Small intestine (tissue), 7 donors: ENCODE measurements at regions not wholly inside any gene's neighbourhood (a gene's known extent, or its start where the extent isn't known, plus 50 kb on each side); places are given as distances from the start of the nearest gene placed in this dataset.
"Not testable (repeated sequence)": the region's sequence is repeated elsewhere in the genome, so short reads cannot be mapped to it uniquely, and the experiment has no call there.

Experiments used
- DNase-seq, 2 donors: peaks; one replicate each; pipeline versions ENCODE4 v3.0.0 to v3.0.0-alpha.2; 2013
- FAIRE-seq: peaks from 2 replicates; lab custom pipeline; 2012; peaks lifted over from hg19 to GRCh38; lab: Jason Lieb, UNC
- H3K27ac ChIP-seq, 3 donors: one replicate each; pipeline ENCODE4 v1.5.1; 2013; ENCODE audit warnings: low read length in 2 of 3, mild to moderate bottlenecking in 2 of 3, control low read depth in 1 of 3, inconsistent platforms in 1 of 3, low read depth in 1 of 3, moderate library complexity in 1 of 3
- H3K27me3 ChIP-seq, 3 donors: one replicate each; pipeline ENCODE4 v1.6.1; 2013; ENCODE audit warnings: low read length in 3 of 3, inconsistent platforms in 1 of 3; ENCODE audit not compliant: control insufficient read depth in 3 of 3, insufficient read depth in 3 of 3
- H3K36me3 ChIP-seq, 3 donors: one replicate each; pipeline ENCODE4 v1.6.1; 2013; ENCODE audit warnings: low read length in 3 of 3, inconsistent platforms in 1 of 3, low read depth in 1 of 3, mild to moderate bottlenecking in 1 of 3, moderate library complexity in 1 of 3; ENCODE audit not compliant: control insufficient read depth in 3 of 3, insufficient read depth in 2 of 3
- H3K4me1 ChIP-seq, 3 donors: one replicate each; pipeline ENCODE4 v1.6.1; 2013; ENCODE audit warnings: low read length in 2 of 3, inconsistent platforms in 1 of 3, low read depth in 1 of 3, mild to moderate bottlenecking in 1 of 3, moderate library complexity in 1 of 3; ENCODE audit not compliant: control insufficient read depth in 3 of 3, insufficient read depth in 2 of 3
- H3K4me3 ChIP-seq, 3 donors: one replicate each; pipeline ENCODE4 v1.5.1; 2013; ENCODE audit warnings: low read length in 3 of 3, control low read depth in 1 of 3, inconsistent platforms in 1 of 3, low read depth in 1 of 3, mild to moderate bottlenecking in 1 of 3, moderate library complexity in 1 of 3
- H3K9me3 ChIP-seq, 2 donors: one replicate each; pipeline ENCODE4 v1.6.1; 2013; ENCODE audit warnings: low read depth in 1 of 2, low read length in 1 of 2; ENCODE audit not compliant: control insufficient read depth in 2 of 2, insufficient read depth in 1 of 2
- WGBS, 3 donors: extraction: QIAGEN DNeasy Blood & Tissue Kit; methylation state at CpG; one replicate each; pipeline ENCODE4 v1.1.7; 2013; 5-methylcytosine and 5-hydroxymethylcytosine counted together
- donor health status: healthy with polysubstance abuse.
- donor health status: control.
- donor health status: control.
- donor health status: Bipolar disorder and iron deficiency.
- donor health status: healthy.

DNA sequence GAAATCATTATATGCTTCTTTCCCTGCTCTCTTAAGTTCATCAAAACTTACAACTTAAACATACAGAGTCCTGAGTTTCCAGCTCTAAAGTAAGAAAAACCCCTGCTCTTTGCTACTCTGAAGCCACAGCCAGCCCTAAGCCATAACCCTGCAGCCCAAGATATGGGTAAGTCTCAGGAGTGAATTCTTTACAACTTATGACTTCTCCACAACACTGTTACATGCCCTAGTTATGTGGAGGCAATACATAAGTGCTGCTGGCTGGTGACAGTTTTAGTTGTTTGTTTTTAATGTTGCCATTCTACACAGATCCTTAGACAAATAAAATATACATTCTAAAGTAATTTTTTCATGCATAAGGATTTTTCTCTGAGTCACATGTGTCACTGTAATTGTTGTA, 100.2 kb downstream of the FBXO8 start:
- no peaks in the 10 kb centered on the region for H3K27me3 ChIP-seq
- FAIRE-seq (no peak), DNase-seq (no peak)
- H3K4me1 ChIP-seq = no peaks in the 10 kb centered on the region
- no peak overlapping the region for H3K27ac ChIP-seq
- H3K36me3 ChIP-seq = no peaks in the 10 kb centered on the region
- H3K9me3 ChIP-seq = no peaks in the 10 kb centered on the region
- H3K4me3 ChIP-seq = no peak overlapping the region

DNA sequence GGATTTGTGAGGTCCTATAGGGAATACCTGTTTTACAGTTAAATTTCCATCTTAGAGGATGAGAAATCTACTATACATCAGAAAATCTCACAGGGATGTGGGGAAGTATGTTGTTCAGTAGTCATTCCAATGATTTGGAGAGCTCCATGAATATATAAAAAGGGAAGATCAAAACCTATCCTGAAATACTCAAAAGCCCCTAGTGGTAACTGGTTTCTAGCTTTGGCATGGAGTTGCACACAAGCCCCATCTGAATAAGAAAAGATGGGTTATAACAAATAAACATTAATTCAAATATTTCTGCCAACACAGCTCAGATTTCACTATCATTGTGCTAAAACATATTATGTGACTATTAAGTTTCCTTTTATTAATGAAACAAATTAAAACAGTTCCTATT, 101.6 kb downstream of the FBXO8 start:
- DNase-seq (no peak), FAIRE-seq (no peak)
- no peaks in the 10 kb centered on the region for H3K36me3 ChIP-seq
- H3K4me3 ChIP-seq = no peak overlapping the region
- no peaks in the 10 kb centered on the region for H3K4me1 ChIP-seq
- H3K27ac ChIP-seq = no peak overlapping the region
- no peaks in the 10 kb centered on the region for H3K9me3 ChIP-seq
- H3K27me3 ChIP-seq = no peaks in the 10 kb centered on the region

DNA sequence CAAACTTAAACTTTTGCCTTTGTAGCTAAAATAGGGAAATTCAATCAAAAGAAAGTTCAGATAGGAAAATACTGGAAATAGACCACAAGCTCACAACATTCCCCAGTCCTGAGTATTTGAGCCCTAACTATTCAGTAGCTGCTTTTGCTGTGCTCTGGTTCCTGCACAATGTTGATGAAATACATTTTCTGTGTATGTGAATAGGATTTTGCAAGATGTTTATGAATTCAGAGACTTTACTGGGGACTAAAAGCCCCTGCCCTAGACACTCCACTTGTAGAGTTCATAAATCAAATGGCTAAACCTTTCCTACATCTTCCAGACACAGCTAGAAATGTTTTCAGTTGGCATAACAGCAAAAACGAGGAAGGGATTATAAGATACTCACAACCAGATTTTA, 105.9 kb downstream of the FBXO8 start:
- DNase-seq (no peak), FAIRE-seq (no peak)
- Histone ChIP-seq H3K9me3 (no peaks in the 10 kb centered on the region), H3K27ac (no peak overlapping the region), H3K27me3 (no peaks in the 10 kb centered on the region), H3K4me1 (no peaks in the 10 kb centered on the region), H3K4me3 (no peak overlapping the region), H3K36me3 (no peaks in the 10 kb centered on the region)
- 21 to 32% (median 32%) methylated on average over 1 of the region's 1 CpG for WGBS, 3 donors

DNA sequence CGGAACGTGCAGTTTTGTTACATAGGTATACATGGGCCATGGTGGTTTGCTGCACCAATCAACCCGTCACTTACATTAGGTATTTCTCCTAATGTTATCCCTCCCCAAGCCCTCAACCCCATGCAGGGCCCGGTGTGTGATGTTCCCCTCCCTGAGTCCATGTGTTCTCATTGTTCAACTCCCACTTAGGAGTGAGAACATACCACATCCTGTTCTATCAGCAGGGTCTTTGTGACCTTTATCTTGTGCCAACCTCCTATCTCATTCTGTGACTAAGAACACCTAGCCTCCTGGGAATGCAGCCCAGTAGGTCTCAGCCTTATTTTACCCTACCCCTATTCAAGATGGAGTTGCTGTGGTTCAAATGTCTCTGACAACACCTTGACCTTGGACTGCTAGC, 107.6 kb downstream of the FBXO8 start:
- not testable (repeated sequence) for DNase-seq, H3K27ac ChIP-seq, H3K4me3 ChIP-seq, H3K36me3 ChIP-seq, H3K27me3 ChIP-seq, H3K9me3 ChIP-seq, H3K4me1 ChIP-seq, FAIRE-seq
- WGBS, 3 donors = 91 to 93% (median 92%) methylated on average over 4 of the region's 4 CpGs

DNA sequence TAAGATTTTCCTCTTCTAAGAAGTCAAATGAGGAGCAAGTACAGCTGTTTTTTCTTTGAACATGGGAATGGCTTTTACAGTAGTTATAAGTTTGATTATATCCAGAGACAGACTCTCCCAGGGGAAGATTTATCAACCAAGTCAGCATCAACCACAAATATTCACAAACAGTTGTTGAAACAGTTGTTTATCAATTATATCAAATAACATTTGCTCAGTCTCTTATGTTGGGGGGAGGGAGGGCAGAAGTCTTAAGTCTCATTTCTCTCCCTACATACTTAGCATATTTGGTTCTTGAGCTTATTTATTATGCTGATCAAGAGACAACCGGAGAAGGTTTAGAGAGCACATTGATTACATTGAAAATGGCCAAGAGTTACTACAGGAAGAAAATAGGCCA, 110.1 kb downstream of the FBXO8 start:
- Histone ChIP-seq H3K27ac (no peak overlapping the region), H3K36me3 (no peaks in the 10 kb centered on the region), H3K4me3 (no peak overlapping the region), H3K4me1 (no peaks in the 10 kb centered on the region), H3K27me3 (no peaks in the 10 kb centered on the region), H3K9me3 (no peaks in the 10 kb centered on the region)
- FAIRE-seq (no peak), DNase-seq (no peak)
- WGBS, 3 donors = 58 to 95% (median 76%) methylated on average over 1 of the region's 1 CpG

DNA sequence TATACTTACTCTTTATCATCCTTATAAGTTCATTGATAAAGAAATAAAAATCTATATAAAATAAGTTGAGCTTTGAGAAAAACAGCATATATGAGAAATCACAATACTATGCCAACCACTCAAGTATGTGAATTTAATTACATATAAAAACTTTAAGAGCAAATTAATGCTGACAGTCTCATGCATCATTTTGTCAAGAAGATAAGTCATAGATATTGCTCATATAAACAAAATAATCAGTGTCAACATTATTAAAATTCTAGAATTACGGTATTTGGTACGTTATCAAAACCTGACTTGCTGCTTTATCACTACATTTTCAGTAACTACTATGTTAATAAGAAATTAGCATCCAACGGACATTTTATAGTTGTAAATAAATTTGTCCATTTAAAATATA, 111.2 kb downstream of the FBXO8 start:
- H3K27ac ChIP-seq = no peak overlapping the region
- no peaks in the 10 kb centered on the region for H3K36me3 ChIP-seq
- no peaks in the 10 kb centered on the region for H3K9me3 ChIP-seq
- DNase-seq (no peak), FAIRE-seq (no peak)
- H3K4me3 ChIP-seq = no peak overlapping the region
- 56 to 68% (median 62%) methylated on average over 3 of the region's 3 CpGs for WGBS, 3 donors
- no peaks in the 10 kb centered on the region for H3K4me1 ChIP-seq
- no peaks in the 10 kb centered on the region for H3K27me3 ChIP-seq

DNA sequence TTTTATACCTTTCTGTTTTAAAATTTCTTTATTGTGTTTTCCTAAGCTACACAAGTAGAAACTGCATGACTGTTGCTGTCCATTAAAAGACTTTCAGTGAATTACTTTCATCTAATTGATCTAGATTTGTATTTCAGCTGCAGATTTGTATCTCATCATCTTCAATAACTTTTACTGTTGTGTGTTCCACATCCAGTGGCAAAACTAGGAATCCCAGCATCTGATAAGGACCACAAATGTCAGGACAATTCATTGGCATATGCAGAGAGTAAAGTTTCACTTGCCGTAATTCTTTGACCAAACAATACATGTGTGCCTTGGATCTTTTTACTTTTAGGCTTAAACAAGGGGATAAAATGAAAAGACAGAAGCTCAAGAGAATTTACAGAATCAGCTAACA, 112.6 kb downstream of the FBXO8 start:
- Histone ChIP-seq H3K27me3 (no peaks in the 10 kb centered on the region), H3K4me1 (no peaks in the 10 kb centered on the region), H3K4me3 (no peak overlapping the region), H3K36me3 (no peaks in the 10 kb centered on the region), H3K27ac (no peak overlapping the region), H3K9me3 (no peaks in the 10 kb centered on the region)
- FAIRE-seq = no peak
- 65 to 86% (median 74%) methylated on average over 1 of the region's 1 CpG for WGBS, 3 donors
- no peak for DNase-seq

DNA sequence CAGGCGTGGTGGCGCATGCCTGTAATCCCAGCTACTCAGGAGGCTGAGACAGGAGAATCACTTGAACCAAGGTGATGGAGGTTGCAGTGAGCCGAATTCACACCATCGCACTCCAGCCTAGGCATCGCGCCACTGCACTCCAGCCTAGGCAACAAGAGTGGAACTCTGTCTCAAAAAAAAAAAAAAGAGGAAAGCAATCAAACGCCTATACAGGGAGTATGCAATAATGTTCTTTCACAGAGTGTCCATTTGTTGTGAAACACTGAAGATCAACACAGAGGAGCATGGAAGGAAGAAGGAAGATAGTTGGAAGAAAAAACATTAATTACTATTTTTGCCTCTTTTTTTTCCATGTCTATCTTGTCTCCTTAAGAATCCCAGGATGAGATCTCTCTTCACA, 113.4 kb downstream of the FBXO8 start:
- 93 to 95% (median 95%) methylated on average over 7 of the region's 7 CpGs for WGBS, 3 donors
- H3K27ac ChIP-seq = no peak overlapping the region
- H3K4me3 ChIP-seq = no peak overlapping the region
- no peaks in the 10 kb centered on the region for H3K9me3 ChIP-seq
- no peaks in the 10 kb centered on the region for H3K4me1 ChIP-seq
- FAIRE-seq (no peak), DNase-seq (no peak)
- H3K36me3 ChIP-seq = no peaks in the 10 kb centered on the region
- no peaks in the 10 kb centered on the region for H3K27me3 ChIP-seq

DNA sequence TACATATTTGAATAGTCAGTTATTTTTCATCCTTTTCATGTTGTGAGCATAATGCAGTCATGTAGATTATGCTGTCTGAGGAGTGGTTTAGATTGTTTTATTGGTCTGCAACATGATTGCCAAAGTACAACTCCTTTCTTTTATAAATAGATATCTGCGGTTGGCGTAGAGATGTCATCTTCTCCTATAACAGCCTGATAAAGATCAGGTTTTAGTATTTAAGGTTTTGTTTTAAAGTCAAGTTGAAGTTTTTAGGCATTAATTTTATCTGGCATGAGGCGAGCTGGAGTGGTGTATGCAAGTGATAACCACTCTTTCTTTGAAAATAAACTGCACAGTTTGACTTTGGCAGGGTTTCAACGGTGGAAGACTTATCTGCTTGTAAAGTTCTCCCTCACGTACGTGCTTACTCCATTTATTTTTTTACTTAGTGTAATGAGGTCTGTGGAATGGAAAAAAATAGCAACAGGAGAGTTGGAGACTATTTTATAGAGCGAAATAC, 126.3 kb downstream of the FBXO8 start:
- no peaks in the 10 kb centered on the region for H3K9me3 ChIP-seq
- no peaks in the 10 kb centered on the region for H3K36me3 ChIP-seq
- H3K27ac ChIP-seq = no peak overlapping the region
- DNase-seq = no peak
- 20 to 43% (median 32%) methylated on average over 7 of the region's 7 CpGs for WGBS, 3 donors
- H3K27me3 ChIP-seq = no peaks in the 10 kb centered on the region
- H3K4me1 ChIP-seq = no peaks in the 10 kb centered on the region
- H3K4me3 ChIP-seq = no peak overlapping the region
- no peak for FAIRE-seq
